ENCODE measurements at regions not wholly inside any gene's neighbourhood (a gene's known extent, or its start where the extent isn't known, plus 50 kb on each side); places are given as distances from the start of the nearest gene placed in this dataset.

DNA sequence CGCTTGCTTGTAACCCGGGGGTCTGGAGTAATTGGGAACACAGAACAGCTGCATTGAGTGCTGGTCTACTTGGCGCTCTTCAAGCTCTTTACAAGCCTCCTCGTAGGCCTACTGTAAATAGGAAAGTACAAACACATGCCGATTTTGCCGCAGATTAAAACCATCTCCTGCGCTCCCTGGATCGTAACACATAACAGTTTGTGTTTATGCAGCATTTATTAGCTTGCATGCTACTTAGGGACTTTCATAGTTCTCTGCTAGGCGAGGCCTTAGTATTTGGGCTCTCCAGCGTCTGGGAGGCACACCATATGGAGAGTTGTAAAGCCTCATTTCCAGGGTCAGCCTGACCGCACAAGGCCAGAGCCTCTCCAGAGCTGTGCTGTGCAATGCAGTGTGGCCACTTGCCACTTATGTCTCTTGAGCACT lies 84.0 kb upstream of the HAAO start:
- Histone ChIP-seq H3K4me1 (ENCODE audit: control insufficient read depth, insufficient read depth, low read length) (peaks cover 32% of the 10 kb centered on the region), H3K27me3 (ENCODE audit: control insufficient read depth in 1 of 2, insufficient read depth in 2 of 2, low read length in 2 of 2) (no peaks in the 10 kb centered on the region), H3K27ac (ENCODE audit: low read length) (peak overlapping the region; percentile 49), H3K36me3 (ENCODE audit: control insufficient read depth in 2 of 2, insufficient read depth in 2 of 2, low read length in 2 of 2) (no peaks in the 10 kb centered on the region), H3K4me3 (ENCODE audit: low read length in 2 of 2) (no peak overlapping the region), H3K9me3 (ENCODE audit: control insufficient read depth in 2 of 2, low read length in 2 of 2) (no peaks in the 10 kb centered on the region), H3K9ac (ENCODE audit: low read length in 2 of 2) (no peak overlapping the region)

DNA sequence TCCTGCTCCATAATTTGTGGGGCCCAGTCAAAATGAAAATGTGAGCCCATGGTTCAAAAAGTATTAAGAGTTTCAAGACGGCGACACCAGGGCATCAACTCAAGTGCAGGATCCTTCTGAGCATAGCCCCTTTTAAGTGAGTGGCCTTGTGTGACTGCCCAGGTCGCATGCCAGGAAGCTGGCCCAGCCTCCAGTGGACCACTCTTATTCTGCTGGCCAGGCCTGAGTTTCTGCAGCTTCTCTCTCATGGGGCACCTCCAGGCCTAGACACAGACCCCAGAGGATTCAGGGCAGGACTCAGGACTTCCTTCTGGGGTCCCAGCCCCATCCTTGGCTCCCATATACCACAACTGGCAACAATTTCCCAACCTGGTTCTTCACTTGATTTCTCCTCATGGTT lies 83.5 kb upstream of the HAAO start:
- H3K27me3 ChIP-seq (ENCODE audit: control insufficient read depth in 1 of 2, insufficient read depth in 2 of 2, low read length in 2 of 2) = no peaks in the 10 kb centered on the region
- H3K27ac ChIP-seq (ENCODE audit: low read length) = peak overlapping the region; percentile 49
- H3K36me3 ChIP-seq (ENCODE audit: control insufficient read depth in 2 of 2, insufficient read depth in 2 of 2, low read length in 2 of 2) = no peaks in the 10 kb centered on the region
- no peak overlapping the region for H3K4me3 ChIP-seq (ENCODE audit: low read length in 2 of 2)
- no peak overlapping the region for H3K9ac ChIP-seq (ENCODE audit: low read length in 2 of 2)
- H3K4me1 ChIP-seq (ENCODE audit: control insufficient read depth, insufficient read depth, low read length) = peaks cover 32% of the 10 kb centered on the region
- H3K9me3 ChIP-seq (ENCODE audit: control insufficient read depth in 2 of 2, low read length in 2 of 2) = no peaks in the 10 kb centered on the region

DNA sequence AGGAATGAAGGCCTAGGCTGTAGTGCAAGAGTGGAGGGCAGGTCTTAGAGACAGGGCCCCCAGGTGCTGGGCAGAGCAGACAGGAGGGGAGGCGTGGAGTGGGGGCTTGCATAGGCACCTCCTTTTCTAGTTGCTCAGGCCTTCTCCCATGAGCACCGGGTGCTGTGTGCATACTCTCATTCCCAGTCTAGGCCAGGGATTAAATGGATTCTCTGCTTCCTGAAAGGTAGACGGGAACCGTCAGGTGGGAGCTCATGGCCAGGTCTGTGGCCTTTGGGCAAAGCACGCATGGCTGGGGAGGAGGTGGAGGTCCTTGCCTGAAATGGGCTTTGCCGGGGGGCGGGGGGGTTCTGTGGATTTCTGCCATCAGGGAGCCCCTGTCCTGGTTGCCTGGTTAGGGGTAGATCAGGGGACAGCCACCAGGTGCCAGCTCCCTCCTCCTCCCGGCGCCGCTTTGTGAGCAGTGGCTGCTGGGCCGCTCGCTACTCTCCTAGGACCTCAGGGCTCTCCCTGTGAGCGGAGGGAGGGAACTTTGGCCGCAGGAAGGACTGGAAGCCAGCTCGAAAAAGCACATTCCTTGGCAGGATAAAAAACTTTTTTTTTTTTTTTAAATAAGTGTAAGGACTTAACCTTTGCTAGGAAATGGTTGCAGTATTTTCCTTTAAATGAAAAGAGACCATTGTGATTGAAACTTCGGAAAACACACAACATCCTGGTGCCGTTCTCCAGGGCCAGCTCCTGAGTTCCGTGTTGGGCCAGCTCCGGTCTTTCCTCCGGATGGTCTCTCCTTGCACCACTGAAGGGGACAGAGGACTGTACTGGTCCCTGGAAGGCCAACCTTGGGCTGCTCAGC lies 82.8 kb upstream of the HAAO start:
- Histone ChIP-seq H3K9ac (ENCODE audit: low read length in 2 of 2) (no peak overlapping the region), H3K27ac (ENCODE audit: low read length) (peak overlapping the region; percentile 67), H3K9me3 (ENCODE audit: control insufficient read depth in 2 of 2, low read length in 2 of 2) (no peaks in the 10 kb centered on the region), H3K36me3 (ENCODE audit: control insufficient read depth in 2 of 2, insufficient read depth in 2 of 2, low read length in 2 of 2) (no peaks in the 10 kb centered on the region), H3K27me3 (ENCODE audit: control insufficient read depth in 1 of 2, insufficient read depth in 2 of 2, low read length in 2 of 2) (no peaks in the 10 kb centered on the region), H3K4me3 (ENCODE audit: low read length in 2 of 2) (no peak overlapping the region), H3K4me1 (ENCODE audit: control insufficient read depth, insufficient read depth, low read length) (peaks cover 28% of the 10 kb centered on the region)

DNA sequence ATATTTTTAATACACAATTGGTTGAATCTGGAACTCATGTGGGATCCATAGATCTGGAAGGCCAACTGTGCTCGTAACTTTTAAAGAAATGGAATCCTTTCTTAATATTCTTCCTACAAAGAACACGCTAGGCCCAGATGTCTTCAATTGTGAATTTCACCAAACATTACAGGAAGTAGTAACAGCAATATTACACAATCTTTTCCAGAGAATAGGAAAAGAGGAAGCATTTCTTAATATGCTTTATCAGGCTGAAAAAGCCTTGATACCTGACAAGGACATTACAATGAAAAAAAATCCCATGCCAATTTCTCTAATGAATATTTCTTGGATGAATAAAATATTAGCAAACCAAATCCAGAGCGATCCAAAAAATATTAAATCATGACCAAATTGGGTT lies 80.3 kb upstream of the HAAO start:
- H3K27me3 ChIP-seq (ENCODE audit: control insufficient read depth in 1 of 2, insufficient read depth in 2 of 2, low read length in 2 of 2) = no peaks in the 10 kb centered on the region
- H3K36me3 ChIP-seq (ENCODE audit: control insufficient read depth in 2 of 2, insufficient read depth in 2 of 2, low read length in 2 of 2) = no peaks in the 10 kb centered on the region
- H3K9ac ChIP-seq (ENCODE audit: low read length in 2 of 2) = no peak overlapping the region
- H3K4me3 ChIP-seq (ENCODE audit: low read length in 2 of 2) = no peak overlapping the region
- no peak overlapping the region for H3K27ac ChIP-seq (ENCODE audit: low read length)
- H3K9me3 ChIP-seq (ENCODE audit: control insufficient read depth in 2 of 2, low read length in 2 of 2) = no peaks in the 10 kb centered on the region
- peaks cover 22% of the 10 kb centered on the region for H3K4me1 ChIP-seq (ENCODE audit: control insufficient read depth, insufficient read depth, low read length)

DNA sequence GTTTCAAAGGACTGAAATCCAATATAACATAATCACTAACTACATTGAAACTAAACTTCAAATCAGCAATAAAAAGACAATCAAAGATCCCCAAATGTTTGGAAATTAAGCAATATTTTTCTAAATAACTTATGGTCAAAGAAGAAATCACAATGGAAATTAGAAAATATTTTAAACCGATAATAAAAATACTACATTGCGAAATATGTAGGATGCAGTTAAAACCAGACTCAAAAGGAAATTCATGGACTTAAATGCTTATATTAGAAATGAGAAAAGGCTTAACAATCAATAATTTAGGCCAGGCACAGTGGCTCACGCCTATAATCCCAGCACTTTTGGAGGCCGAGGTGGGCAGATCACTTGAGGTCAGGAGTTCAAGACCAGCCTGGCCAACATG lies 79.0 kb upstream of the HAAO start:
- Histone ChIP-seq H3K9ac (ENCODE audit: low read length in 2 of 2) (no peak overlapping the region), H3K4me1 (ENCODE audit: control insufficient read depth, insufficient read depth, low read length) (peaks cover 31% of the 10 kb centered on the region), H3K27ac (ENCODE audit: low read length) (no peak overlapping the region), H3K27me3 (ENCODE audit: control insufficient read depth in 1 of 2, insufficient read depth in 2 of 2, low read length in 2 of 2) (no peaks in the 10 kb centered on the region), H3K9me3 (ENCODE audit: control insufficient read depth in 2 of 2, low read length in 2 of 2) (no peaks in the 10 kb centered on the region), H3K4me3 (ENCODE audit: low read length in 2 of 2) (no peak overlapping the region), H3K36me3 (ENCODE audit: control insufficient read depth in 2 of 2, insufficient read depth in 2 of 2, low read length in 2 of 2) (no peaks in the 10 kb centered on the region)

DNA sequence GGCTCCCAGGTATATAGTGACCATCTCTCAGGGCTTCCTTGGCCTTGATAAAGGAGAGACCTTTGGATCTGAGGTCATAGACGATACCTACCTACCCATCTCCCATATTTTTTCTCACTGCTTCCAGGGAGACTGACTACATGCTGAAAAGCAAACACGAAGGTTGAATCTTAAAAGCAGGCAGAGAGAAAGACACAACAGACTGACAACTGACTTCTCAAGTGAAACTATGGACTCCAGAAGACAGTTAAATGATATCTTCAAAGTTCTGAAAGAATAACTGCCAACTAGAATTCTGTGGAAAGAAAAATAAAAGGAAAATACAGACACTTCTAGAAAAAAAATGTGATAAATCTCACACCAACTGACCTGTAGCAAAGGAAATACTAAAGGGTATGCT lies 76.5 kb upstream of the HAAO start:
- Histone ChIP-seq H3K9me3 (ENCODE audit: control insufficient read depth in 2 of 2, low read length in 2 of 2) (no peaks in the 10 kb centered on the region), H3K4me1 (ENCODE audit: control insufficient read depth, insufficient read depth, low read length) (peaks cover 20% of the 10 kb centered on the region), H3K27ac (ENCODE audit: low read length) (no peak overlapping the region), H3K27me3 (ENCODE audit: control insufficient read depth in 1 of 2, insufficient read depth in 2 of 2, low read length in 2 of 2) (no peaks in the 10 kb centered on the region), H3K4me3 (ENCODE audit: low read length in 2 of 2) (no peak overlapping the region), H3K36me3 (ENCODE audit: control insufficient read depth in 2 of 2, insufficient read depth in 2 of 2, low read length in 2 of 2) (no peaks in the 10 kb centered on the region), H3K9ac (ENCODE audit: low read length in 2 of 2) (no peak overlapping the region)

DNA sequence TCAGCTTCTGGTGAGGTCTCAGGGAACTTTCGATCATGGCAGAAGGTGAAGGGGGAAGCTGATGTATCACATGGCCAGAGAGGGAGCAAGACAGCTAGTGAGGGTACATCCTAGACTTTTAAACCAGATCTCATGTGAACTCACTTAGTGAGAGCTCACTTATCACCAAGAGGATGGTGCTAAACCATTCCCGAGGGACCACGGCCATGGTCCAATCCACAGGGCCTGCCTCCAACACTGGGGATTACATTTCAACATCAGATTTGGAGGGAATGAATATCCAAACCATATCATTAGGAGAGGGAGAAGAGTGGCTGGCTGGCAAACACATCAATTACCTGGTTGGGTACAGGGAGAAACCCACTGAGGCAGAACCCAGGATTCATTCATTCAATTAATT lies 75.7 kb upstream of the HAAO start:
- H3K4me3 ChIP-seq (ENCODE audit: low read length in 2 of 2) = no peak overlapping the region
- H3K36me3 ChIP-seq (ENCODE audit: control insufficient read depth in 2 of 2, insufficient read depth in 2 of 2, low read length in 2 of 2) = no peaks in the 10 kb centered on the region
- H3K4me1 ChIP-seq (ENCODE audit: control insufficient read depth, insufficient read depth, low read length) = peaks cover 20% of the 10 kb centered on the region
- no peaks in the 10 kb centered on the region for H3K9me3 ChIP-seq (ENCODE audit: control insufficient read depth in 2 of 2, low read length in 2 of 2)
- H3K27ac ChIP-seq (ENCODE audit: low read length) = no peak overlapping the region
- H3K27me3 ChIP-seq (ENCODE audit: control insufficient read depth in 1 of 2, insufficient read depth in 2 of 2, low read length in 2 of 2) = no peaks in the 10 kb centered on the region
- no peak overlapping the region for H3K9ac ChIP-seq (ENCODE audit: low read length in 2 of 2)

DNA sequence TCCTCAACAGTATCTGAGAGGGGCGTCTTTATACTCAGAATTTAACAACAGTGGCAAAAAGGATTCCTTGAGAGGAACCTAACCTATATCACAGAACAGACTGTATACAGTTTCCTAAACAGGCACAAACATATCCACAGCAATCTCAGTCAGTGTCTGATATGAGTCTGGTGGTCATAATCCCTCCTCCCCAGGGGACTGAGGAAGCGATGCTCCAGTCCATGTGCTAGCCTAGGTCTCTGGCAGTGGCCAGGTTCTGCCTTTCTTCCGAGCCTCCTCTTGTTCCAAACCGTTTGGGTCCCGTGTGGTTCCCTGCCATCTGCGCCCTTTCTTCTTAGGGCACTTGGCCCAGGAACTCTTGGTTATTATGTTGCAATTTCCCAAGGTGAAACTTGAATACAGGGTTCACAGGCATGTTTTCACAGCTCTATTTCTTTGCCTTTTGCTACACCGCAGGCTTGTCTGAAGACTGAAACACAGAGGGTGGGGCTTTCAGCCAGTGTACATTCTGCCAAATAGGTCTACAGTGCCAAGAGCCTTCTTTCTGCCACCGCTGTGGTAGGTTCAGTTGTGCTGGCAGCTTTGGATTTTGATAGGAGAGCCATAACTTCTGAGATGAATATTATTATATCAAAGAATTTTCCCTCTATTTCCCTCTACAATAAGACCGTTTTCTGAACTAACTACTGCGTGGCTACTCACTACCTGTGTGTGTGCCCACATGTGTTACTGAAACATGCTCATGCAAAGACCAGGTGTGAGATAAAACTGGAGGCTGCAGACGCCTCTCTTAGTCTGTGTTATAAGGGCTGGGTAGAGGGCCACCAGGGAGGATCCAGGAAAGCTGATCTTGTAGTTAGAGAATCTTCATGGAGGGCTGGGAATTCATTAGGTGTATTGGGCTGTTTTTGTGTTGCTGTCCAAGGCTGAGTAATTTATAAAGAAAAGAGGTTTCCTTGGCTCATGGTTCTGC lies 75.0 kb upstream of the HAAO start:
- peak overlapping the region; percentile 81 for H3K27ac ChIP-seq (ENCODE audit: low read length)

DNA sequence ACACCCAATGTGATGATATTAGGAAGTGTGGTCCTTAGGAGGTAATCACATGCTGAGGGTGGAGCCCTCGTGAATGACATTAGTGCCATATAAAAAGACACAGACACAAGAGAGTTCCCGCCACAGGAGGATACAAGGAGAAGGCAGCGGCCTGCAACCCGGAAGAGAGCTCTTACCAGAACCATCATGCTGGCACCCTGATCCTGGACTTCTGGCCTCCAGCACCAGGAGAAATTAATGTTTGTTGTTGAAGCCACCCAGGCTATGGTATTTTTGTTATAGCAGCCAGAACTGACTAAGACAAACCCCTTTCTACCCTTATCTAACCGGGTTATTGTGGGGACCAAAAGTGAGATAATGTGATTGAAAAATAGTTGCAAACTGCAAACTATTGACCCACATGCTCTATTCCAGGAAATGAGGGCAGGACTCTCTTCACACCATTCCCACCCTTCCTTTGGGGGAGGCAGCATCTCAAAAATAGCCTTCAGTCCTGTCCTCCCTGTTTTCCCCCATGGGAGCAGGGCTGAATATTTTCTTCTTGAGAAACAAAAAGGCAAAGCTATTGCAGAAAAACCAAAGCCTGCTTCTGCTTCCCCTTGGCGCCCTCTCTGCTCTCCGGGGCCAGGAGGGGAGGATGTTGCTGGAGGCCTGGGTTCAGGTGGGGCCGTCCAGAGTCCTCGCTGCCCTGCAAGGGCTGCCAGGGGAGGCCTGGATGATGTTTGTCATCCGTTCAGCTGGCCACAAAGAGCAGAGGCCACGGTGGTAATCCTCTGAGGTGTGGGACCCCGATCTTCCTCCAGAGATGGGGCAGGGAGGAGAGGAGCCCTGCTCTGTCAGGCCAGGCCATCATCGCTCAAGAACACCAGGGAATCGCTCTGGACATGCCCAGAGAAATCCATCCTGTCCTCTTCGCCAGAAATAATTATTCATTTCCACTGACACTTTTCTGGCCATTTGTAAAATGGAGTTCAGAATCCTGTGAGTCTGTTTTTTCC lies 73.8 kb upstream of the HAAO start:
- no peaks in the 10 kb centered on the region for H3K36me3 ChIP-seq (ENCODE audit: control insufficient read depth in 2 of 2, insufficient read depth in 2 of 2, low read length in 2 of 2)
- peak overlapping the region; percentile 81 for H3K27ac ChIP-seq (ENCODE audit: low read length)
- no peak overlapping the region for H3K9ac ChIP-seq (ENCODE audit: low read length in 2 of 2)

More for the DNA sequence above, 75.0 kb upstream of the HAAO start:
- H3K9me3 ChIP-seq (ENCODE audit: control insufficient read depth in 2 of 2, low read length in 2 of 2) = no peaks in the 10 kb centered on the region
- H3K36me3 ChIP-seq (ENCODE audit: control insufficient read depth in 2 of 2, insufficient read depth in 2 of 2, low read length in 2 of 2) = no peaks in the 10 kb centered on the region
- H3K4me1 ChIP-seq (ENCODE audit: control insufficient read depth, insufficient read depth, low read length) = peaks cover 20% of the 10 kb centered on the region
- peak overlapping the region in 1 of 2 donors; percentile 58 for H3K9ac ChIP-seq (ENCODE audit: low read length in 2 of 2)
- H3K27me3 ChIP-seq (ENCODE audit: control insufficient read depth in 1 of 2, insufficient read depth in 2 of 2, low read length in 2 of 2) = no peaks in the 10 kb centered on the region
- H3K4me3 ChIP-seq (ENCODE audit: low read length in 2 of 2) = peak overlapping the region in 1 of 2 donors; percentile 35

More for the DNA sequence above, 73.8 kb upstream of the HAAO start:
- Histone ChIP-seq H3K4me1 (ENCODE audit: control insufficient read depth, insufficient read depth, low read length) (peaks cover 20% of the 10 kb centered on the region), H3K27me3 (ENCODE audit: control insufficient read depth in 1 of 2, insufficient read depth in 2 of 2, low read length in 2 of 2) (no peaks in the 10 kb centered on the region), H3K4me3 (ENCODE audit: low read length in 2 of 2) (peak overlapping the region in 1 of 2 donors; percentile 22), H3K9me3 (ENCODE audit: control insufficient read depth in 2 of 2, low read length in 2 of 2) (no peaks in the 10 kb centered on the region)
